GM20000 (cell line): ENCODE measurements at regions not wholly inside any gene's neighbourhood (a gene's known extent, or its start where the extent isn't known, plus 50 kb on each side); places are given as distances from the start of the nearest gene placed in this dataset.
"Not testable (repeated sequence)": the region's sequence is repeated elsewhere in the genome, so short reads cannot be mapped to it uniquely, and the experiment has no call there.

Experiments
- DNase-seq: peaks from one replicate; pipeline ENCODE4 v3.0.0; 2012; ENCODE audit warnings: low spot score
- CTCF ChIP-seq: IDR thresholded peaks from 2 replicates; pipeline ENCODE4 v1.5.1; 2012; ENCODE audit warnings: mild to moderate bottlenecking, control low read depth; ENCODE audit errors: extremely low read depth, missing control alignments

DNA sequence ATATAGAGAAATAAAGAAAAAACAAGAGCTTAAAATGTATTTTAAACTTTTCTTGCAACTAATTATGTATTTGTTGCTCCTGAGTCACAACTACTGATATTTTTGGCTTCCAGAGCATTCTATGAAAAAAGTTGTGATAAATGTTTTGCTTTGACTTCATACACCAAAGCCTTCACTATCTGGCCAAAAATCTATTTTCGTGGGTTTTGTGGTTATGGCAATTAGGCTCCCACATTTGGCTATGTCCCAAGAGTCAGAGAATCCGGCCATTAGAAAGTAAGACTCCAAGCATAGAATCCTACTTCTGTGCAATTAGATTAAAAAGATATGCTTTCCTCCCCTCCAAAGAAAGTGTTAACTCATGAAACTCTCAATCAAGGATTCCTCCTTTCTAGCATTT is 1456.1 kb upstream of the ACVR2A start:
- no peak for DNase-seq
- no peak for TF ChIP-seq CTCF

- no peak for DNase-seq
- TF ChIP-seq CTCF, result no peak
Measured at GRCh38 chr2:146386096-146386495, 1458.7 kb upstream of the ACVR2A start.

GRCh38 chr2:146385031-146385430 is 1459.8 kb upstream of the ACVR2A start:
- DNase-seq, result no peak
- TF ChIP-seq CTCF, result no peak

GRCh38 chr2:146376511-146377064 is 1468.2 kb upstream of the ACVR2A start:
- TF ChIP-seq CTCF, result no peak
- DNase-seq, result no peak

GRCh38 chr2:146374505-146374904 is 1470.3 kb upstream of the ACVR2A start:
- no peak for DNase-seq
- no peak for TF ChIP-seq CTCF

- not testable (repeated sequence) for DNase-seq
Measured at GRCh38 chr2:146371364-146371763, 1473.5 kb upstream of the ACVR2A start.

DNA sequence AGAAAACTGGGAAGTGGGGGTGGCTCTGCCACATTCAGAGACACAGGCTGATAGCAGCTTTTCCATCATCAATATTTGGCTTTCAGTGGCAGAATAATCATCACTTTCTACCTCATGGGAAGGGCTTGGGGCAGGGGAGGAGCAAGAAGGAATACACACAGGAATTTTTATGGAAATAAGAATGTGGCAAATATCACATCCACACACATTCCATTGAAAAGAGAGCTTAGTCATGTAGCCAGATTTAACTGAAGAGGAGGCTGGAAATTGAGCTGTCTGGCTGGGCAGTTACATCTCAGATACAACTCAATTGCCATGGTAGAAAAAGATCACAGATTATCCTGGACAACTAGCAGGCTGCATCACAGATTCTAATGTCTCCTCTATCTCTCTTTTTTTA is 1474.0 kb upstream of the ACVR2A start:
- TF ChIP-seq CTCF, result no peak
- no peak for DNase-seq

DNA sequence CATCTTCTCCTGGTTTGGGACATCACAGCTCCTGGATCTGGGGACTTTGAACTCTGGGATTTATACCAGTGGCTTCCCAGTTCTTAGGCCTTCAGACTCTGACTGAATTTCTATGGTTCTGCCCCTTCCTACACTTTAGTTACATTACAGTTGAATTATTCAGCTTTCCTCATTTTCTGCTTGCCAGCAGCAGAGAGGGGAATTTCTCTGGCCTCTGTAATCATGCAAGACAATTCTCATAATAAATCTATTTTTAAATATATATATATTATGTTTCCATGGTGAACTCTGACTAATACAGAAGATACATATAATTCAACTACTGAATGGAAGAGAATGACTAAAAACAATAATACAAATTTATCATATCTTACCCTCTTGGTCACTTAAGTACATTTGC is 1478.6 kb upstream of the ACVR2A start:
- no peak for DNase-seq
- no peak for TF ChIP-seq CTCF
